ENCODE measurements at regions not wholly inside any gene's neighbourhood (a gene's known extent, or its start where the extent isn't known, plus 50 kb on each side); places are given as distances from the start of the nearest gene placed in this dataset.

- no peak for TF ChIP-seq CTCF (conservative IDR thresholded peaks at IDR 0.05; ENCODE audit: low read depth, low read length)
- no peak overlapping the region for H3K9ac ChIP-seq
- H3K79me2 ChIP-seq (ENCODE audit: insufficient read depth, low read depth) = no peaks in the 10 kb centered on the region
- no peaks in the 10 kb centered on the region for H3K36me3 ChIP-seq (ENCODE audit: insufficient read depth)
- no peak overlapping the region for H3K4me2 ChIP-seq
- H3K4me3 ChIP-seq (IDR thresholded peaks at IDR 0.05; ENCODE audit: insufficient read depth, low read depth, low read length) = no peak overlapping the region
- H3K4me1 ChIP-seq (ENCODE audit: low read depth, poor library complexity, severe bottlenecking) = no peaks in the 10 kb centered on the region
- no peak overlapping the region for H2AFZ ChIP-seq (ENCODE audit: low read depth)
- no peaks in the 10 kb centered on the region for H3K27me3 ChIP-seq (ENCODE audit: insufficient read depth, low read depth)
- no peaks in the 10 kb centered on the region for H4K20me1 ChIP-seq (ENCODE audit: insufficient read depth)
- no peak overlapping the region for H3K27ac ChIP-seq
Measured at GRCh38 chr10:92789067-92789466, 59.3 kb upstream of the EXOC6 start.

GRCh38 chr10:92789786-92790185 is 58.5 kb upstream of the EXOC6 start:
- Histone ChIP-seq H3K27ac (no peak overlapping the region), H3K27me3 (ENCODE audit: insufficient read depth, low read depth) (no peaks in the 10 kb centered on the region), H3K4me3 (IDR thresholded peaks at IDR 0.05; ENCODE audit: insufficient read depth, low read depth, low read length) (no peak overlapping the region), H2AFZ (ENCODE audit: low read depth) (no peak overlapping the region), H3K4me2 (no peak overlapping the region), H3K79me2 (ENCODE audit: insufficient read depth, low read depth) (no peaks in the 10 kb centered on the region), H3K36me3 (ENCODE audit: insufficient read depth) (no peaks in the 10 kb centered on the region), H3K4me1 (ENCODE audit: low read depth, poor library complexity, severe bottlenecking) (no peaks in the 10 kb centered on the region), H4K20me1 (ENCODE audit: insufficient read depth) (no peaks in the 10 kb centered on the region), H3K9ac (no peak overlapping the region)
- TF ChIP-seq CTCF (conservative IDR thresholded peaks at IDR 0.05; ENCODE audit: low read depth, low read length) = no peak

- H3K27me3 ChIP-seq (ENCODE audit: insufficient read depth, low read depth) = no peaks in the 10 kb centered on the region
- no peak for TF ChIP-seq CTCF (conservative IDR thresholded peaks at IDR 0.05; ENCODE audit: low read depth, low read length)
- H3K4me1 ChIP-seq (ENCODE audit: low read depth, poor library complexity, severe bottlenecking) = no peaks in the 10 kb centered on the region
- no peak overlapping the region for H2AFZ ChIP-seq (ENCODE audit: low read depth)
- H3K27ac ChIP-seq = no peak overlapping the region
- no peak overlapping the region for H3K4me3 ChIP-seq (IDR thresholded peaks at IDR 0.05; ENCODE audit: insufficient read depth, low read depth, low read length)
- no peak overlapping the region for H3K4me2 ChIP-seq
- no peaks in the 10 kb centered on the region for H3K36me3 ChIP-seq (ENCODE audit: insufficient read depth)
- no peak overlapping the region for H3K9ac ChIP-seq
- no peaks in the 10 kb centered on the region for H4K20me1 ChIP-seq (ENCODE audit: insufficient read depth)
- no peaks in the 10 kb centered on the region for H3K79me2 ChIP-seq (ENCODE audit: insufficient read depth, low read depth)
Measured at GRCh38 chr10:92790440-92790839, 57.9 kb upstream of the EXOC6 start.

- no peak overlapping the region for H3K9ac ChIP-seq
- TF ChIP-seq CTCF (conservative IDR thresholded peaks at IDR 0.05; ENCODE audit: low read depth, low read length) = no peak
Measured at GRCh38 chr10:92792661-92793060, 55.7 kb upstream of the EXOC6 start.

More at GRCh38 chr10:92792661-92793060, 55.7 kb upstream of the EXOC6 start:
- Histone ChIP-seq H3K4me2 (no peak overlapping the region), H3K79me2 (ENCODE audit: insufficient read depth, low read depth) (no peaks in the 10 kb centered on the region), H2AFZ (ENCODE audit: low read depth) (no peak overlapping the region), H3K27me3 (ENCODE audit: insufficient read depth, low read depth) (no peaks in the 10 kb centered on the region), H3K4me1 (ENCODE audit: low read depth, poor library complexity, severe bottlenecking) (no peaks in the 10 kb centered on the region), H3K4me3 (IDR thresholded peaks at IDR 0.05; ENCODE audit: insufficient read depth, low read depth, low read length) (no peak overlapping the region), H4K20me1 (ENCODE audit: insufficient read depth) (no peaks in the 10 kb centered on the region), H3K36me3 (ENCODE audit: insufficient read depth) (no peaks in the 10 kb centered on the region), H3K27ac (no peak overlapping the region)

All from KMS-11 (cell line).